ENCODE measurements at regions not wholly inside any gene's neighbourhood (a gene's known extent, or its start where the extent isn't known, plus 50 kb on each side); places are given as distances from the start of the nearest gene placed in this dataset.

DNA sequence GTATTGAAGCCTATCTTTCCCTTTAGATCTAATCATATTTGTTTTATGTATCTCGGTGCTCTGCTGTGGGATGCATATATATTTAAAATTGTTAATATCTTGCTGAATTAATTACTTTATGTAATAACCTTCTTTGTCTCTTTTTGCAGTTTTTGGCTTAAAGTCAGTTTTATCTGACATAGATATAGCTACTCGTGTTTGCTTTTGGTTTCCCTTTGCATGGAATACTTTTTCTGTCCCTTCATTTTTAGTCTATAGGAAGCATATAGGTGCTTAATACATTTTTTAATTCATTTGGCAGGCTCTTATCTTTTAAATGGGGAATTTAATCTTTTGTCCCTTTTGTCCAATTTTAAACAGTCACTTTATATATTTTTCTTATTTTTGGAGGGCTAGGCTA is 360.6 kb upstream of the PRR16 start:
- TF ChIP-seq GATA2 (IDR thresholded peaks at IDR 0.05; ENCODE audit: low read depth, low read length) (no peak), GATA3 (IDR thresholded peaks at IDR 0.05; ENCODE audit: low read depth, low read length) (no peak)
